HG03095 (cell line): ENCODE measurements at regions not wholly inside any gene's neighbourhood (a gene's known extent, or its start where the extent isn't known, plus 50 kb on each side); places are given as distances from the start of the nearest gene placed in this dataset.

Experiments
- ATAC-seq: cut with Tn5 transposase; IDR thresholded peaks from one replicate; pipeline ENCODE4 v1.9.1; 2021; ENCODE audit warnings: moderate library complexity; ENCODE audit not compliant: unreplicated experiment

GRCh38 chr2:385061-385460 is 97.2 kb upstream of the ALKAL2 start:
- no peak for ATAC-seq

- ATAC-seq: no peak
These were observed 96.0 kb upstream of the ALKAL2 start for GRCh38 chr2:383888-384287.

GRCh38 chr2:383178-383577 is 95.3 kb upstream of the ALKAL2 start:
- ATAC-seq: no peak

GRCh38 chr2:382728-383022 is 94.8 kb upstream of the ALKAL2 start:
- ATAC-seq: no peak

- no peak for ATAC-seq
These were observed 94.2 kb upstream of the ALKAL2 start for GRCh38 chr2:381941-382727.

- ATAC-seq: no peak
These were observed 93.3 kb upstream of the ALKAL2 start for GRCh38 chr2:381181-381580.

- ATAC-seq: no peak
These were observed 92.9 kb upstream of the ALKAL2 start for GRCh38 chr2:380772-381171.

GRCh38 chr2:380221-380620 is 92.3 kb upstream of the ALKAL2 start:
- no peak for ATAC-seq

GRCh38 chr2:379778-380177 is 91.9 kb upstream of the ALKAL2 start:
- ATAC-seq: no peak

GRCh38 chr2:378364-378763 is 90.5 kb upstream of the ALKAL2 start:
- ATAC-seq: no peak

GRCh38 chr2:377414-377813 is 89.5 kb upstream of the ALKAL2 start:
- no peak for ATAC-seq

- ATAC-seq: no peak
These were observed 88.0 kb upstream of the ALKAL2 start for GRCh38 chr2:375956-376307.

GRCh38 chr2:375270-375955 is 87.5 kb upstream of the ALKAL2 start:
- no peak for ATAC-seq

- ATAC-seq: no peak
These were observed 80.5 kb upstream of the ALKAL2 start for GRCh38 chr2:368386-368785.

GRCh38 chr2:367246-367645 is 79.4 kb upstream of the ALKAL2 start:
- ATAC-seq: no peak

GRCh38 chr2:366706-367105 is 78.8 kb upstream of the ALKAL2 start:
- no peak for ATAC-seq

GRCh38 chr2:365367-366275 is 77.7 kb upstream of the ALKAL2 start:
- no peak for ATAC-seq

GRCh38 chr2:363824-364470 is 76.1 kb upstream of the ALKAL2 start:
- no peak for ATAC-seq

GRCh38 chr2:362924-363323 is 75.0 kb upstream of the ALKAL2 start:
- no peak for ATAC-seq

GRCh38 chr2:360124-360523 is 72.2 kb upstream of the ALKAL2 start:
- ATAC-seq: no peak

- ATAC-seq: no peak
These were observed 71.2 kb upstream of the ALKAL2 start for GRCh38 chr2:359047-359446.
